ENCODE measurements at regions not wholly inside any gene's neighbourhood (a gene's known extent, or its start where the extent isn't known, plus 50 kb on each side); places are given as distances from the start of the nearest gene placed in this dataset.
"Not testable (repeated sequence)": the region's sequence is repeated elsewhere in the genome, so short reads cannot be mapped to it uniquely, and the experiment has no call there.

GRCh38 chr3:73259291-73259690, 197.8 kb downstream of the EBLN2 start:
- DNase-seq (ENCODE audit: low read depth), result no peak
- TF ChIP-seq CTCF (conservative IDR thresholded peaks at IDR 0.05; ENCODE audit: low read depth, low read length), result no peak
- H3K4me3 ChIP-seq (ENCODE audit: low read length), result no peak overlapping the region

- no peak for TF ChIP-seq CTCF (conservative IDR thresholded peaks at IDR 0.05; ENCODE audit: low read depth, low read length)
- H3K4me3 ChIP-seq (ENCODE audit: low read length), result no peak overlapping the region
Observed at GRCh38 chr3:73259856-73260255, 198.4 kb downstream of the EBLN2 start.

GRCh38 chr3:73266558-73266957, 205.1 kb downstream of the EBLN2 start:
- H3K4me3 ChIP-seq (ENCODE audit: low read length); DNase-seq (ENCODE audit: low read depth): not testable (repeated sequence)

More at GRCh38 chr3:73259856-73260255, 198.4 kb downstream of the EBLN2 start:
- no peak for DNase-seq (ENCODE audit: low read depth)

- not testable (repeated sequence) for H3K4me3 ChIP-seq (ENCODE audit: low read length); DNase-seq (ENCODE audit: low read depth)
Observed at GRCh38 chr3:73269126-73269525, 207.7 kb downstream of the EBLN2 start.

- no peak overlapping the region for H3K4me3 ChIP-seq (ENCODE audit: low read length)
- DNase-seq (ENCODE audit: low read depth), result no peak
- TF ChIP-seq CTCF (conservative IDR thresholded peaks at IDR 0.05; ENCODE audit: low read depth, low read length), result no peak
Observed at GRCh38 chr3:73270839-73271483, 209.5 kb downstream of the EBLN2 start.

GRCh38 chr3:73273341-73273740, 211.9 kb downstream of the EBLN2 start:
- H3K4me3 ChIP-seq (ENCODE audit: low read length), result no peak overlapping the region
- no peak for DNase-seq (ENCODE audit: low read depth)
- TF ChIP-seq CTCF (conservative IDR thresholded peaks at IDR 0.05; ENCODE audit: low read depth, low read length), result no peak

GRCh38 chr3:73280746-73281145, 219.3 kb downstream of the EBLN2 start:
- no peak overlapping the region for H3K4me3 ChIP-seq (ENCODE audit: low read length)
- no peak for TF ChIP-seq CTCF (conservative IDR thresholded peaks at IDR 0.05; ENCODE audit: low read depth, low read length)
- no peak for DNase-seq (ENCODE audit: low read depth)

GRCh38 chr3:73284472-73284871, 223.0 kb downstream of the EBLN2 start:
- TF ChIP-seq CTCF (conservative IDR thresholded peaks at IDR 0.05; ENCODE audit: low read depth, low read length), result no peak
- no peak for DNase-seq (ENCODE audit: low read depth)
- H3K4me3 ChIP-seq (ENCODE audit: low read length), result no peak overlapping the region

All from retinal pigment epithelial cell (primary cell).